ENCODE measurements at regions not wholly inside any gene's neighbourhood (a gene's known extent, or its start where the extent isn't known, plus 50 kb on each side); places are given as distances from the start of the nearest gene placed in this dataset.
"Not testable (repeated sequence)": the region's sequence is repeated elsewhere in the genome, so short reads cannot be mapped to it uniquely, and the experiment has no call there.

GRCh38 chr5:173486355-173487225 is 129.9 kb downstream of the BOD1 start:
- DNase-seq (ENCODE audit: low read depth, low spot score): no peak
- Histone ChIP-seq H3K9me3 (ENCODE audit: control insufficient read depth, insufficient read depth, low read length) (no peaks in the 10 kb centered on the region; the same call in 1 of the 2 replicates), H3K27me3 (ENCODE audit: control insufficient read depth, insufficient read depth, low read length) (no peaks in the 10 kb centered on the region), H3K27ac (ENCODE audit: low read depth, low read length) (no peak overlapping the region), H3K4me3 (ENCODE audit: low read depth, low read length) (no peak overlapping the region)
- TF ChIP-seq, protein P1, sequence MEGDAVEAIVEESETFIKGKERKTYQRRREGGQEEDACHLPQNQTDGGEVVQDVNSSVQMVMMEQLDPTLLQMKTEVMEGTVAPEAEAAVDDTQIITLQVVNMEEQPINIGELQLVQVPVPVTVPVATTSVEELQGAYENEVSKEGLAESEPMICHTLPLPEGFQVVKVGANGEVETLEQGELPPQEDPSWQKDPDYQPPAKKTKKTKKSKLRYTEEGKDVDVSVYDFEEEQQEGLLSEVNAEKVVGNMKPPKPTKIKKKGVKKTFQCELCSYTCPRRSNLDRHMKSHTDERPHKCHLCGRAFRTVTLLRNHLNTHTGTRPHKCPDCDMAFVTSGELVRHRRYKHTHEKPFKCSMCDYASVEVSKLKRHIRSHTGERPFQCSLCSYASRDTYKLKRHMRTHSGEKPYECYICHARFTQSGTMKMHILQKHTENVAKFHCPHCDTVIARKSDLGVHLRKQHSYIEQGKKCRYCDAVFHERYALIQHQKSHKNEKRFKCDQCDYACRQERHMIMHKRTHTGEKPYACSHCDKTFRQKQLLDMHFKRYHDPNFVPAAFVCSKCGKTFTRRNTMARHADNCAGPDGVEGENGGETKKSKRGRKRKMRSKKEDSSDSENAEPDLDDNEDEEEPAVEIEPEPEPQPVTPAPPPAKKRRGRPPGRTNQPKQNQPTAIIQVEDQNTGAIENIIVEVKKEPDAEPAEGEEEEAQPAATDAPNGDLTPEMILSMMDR (IDR thresholded peaks at IDR 0.05; ENCODE audit: low read depth, low read length): no peak
- CTCF ChIA-PET: no interaction called here
- POLR2A ChIA-PET: no interaction called here

DNA sequence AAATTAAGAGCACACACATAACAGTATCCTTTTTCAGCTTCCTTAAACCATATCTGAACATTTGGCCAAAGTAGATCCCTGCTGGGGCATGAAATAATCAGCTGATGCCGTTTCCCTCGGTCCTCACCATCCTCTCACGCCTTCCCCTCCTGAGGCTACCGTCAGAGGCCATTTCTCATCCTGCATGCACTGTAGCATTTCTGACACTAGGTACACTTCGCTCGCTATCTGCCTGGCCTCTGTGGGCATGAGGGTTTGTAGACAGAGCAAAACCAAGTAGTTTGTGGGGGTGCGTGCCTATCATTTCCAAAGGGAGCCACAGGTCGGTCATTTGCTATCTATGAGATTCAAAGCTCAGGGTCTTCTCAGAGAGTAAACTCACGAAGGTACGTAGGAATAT is 131.9 kb downstream of the BOD1 start:
- TF ChIP-seq, protein P1 (IDR thresholded peaks at IDR 0.05; ENCODE audit: low read depth, low read length): no peak
- Histone ChIP-seq H3K27ac (ENCODE audit: low read depth, low read length) (no peak overlapping the region), H3K4me3 (ENCODE audit: low read depth, low read length) (no peak overlapping the region), H3K9me3 (ENCODE audit: control insufficient read depth, insufficient read depth, low read length) (no peaks in the 10 kb centered on the region), H3K27me3 (ENCODE audit: control insufficient read depth, insufficient read depth, low read length) (no peaks in the 10 kb centered on the region)
- DNase-seq (ENCODE audit: low read depth, low spot score): no peak
- ChIA-PET POLR2A (no interaction called here), CTCF (interaction anchor here (0.9 kb wide), 1 partner anchor 190 kb away, joined by 4 read pairs; no protein-coding TSS in a partner anchor)

- H3K9me3 ChIP-seq (ENCODE audit: control insufficient read depth, insufficient read depth, low read length); H3K27ac ChIP-seq (ENCODE audit: low read depth, low read length); CTCF ChIA-PET; H3K4me3 ChIP-seq (ENCODE audit: low read depth, low read length); H3K27me3 ChIP-seq (ENCODE audit: control insufficient read depth, insufficient read depth, low read length); POLR2A ChIA-PET; DNase-seq (ENCODE audit: low read depth, low spot score): not testable (repeated sequence)
Observed at GRCh38 chr5:173483599-173483998, 132.9 kb downstream of the BOD1 start.

DNA sequence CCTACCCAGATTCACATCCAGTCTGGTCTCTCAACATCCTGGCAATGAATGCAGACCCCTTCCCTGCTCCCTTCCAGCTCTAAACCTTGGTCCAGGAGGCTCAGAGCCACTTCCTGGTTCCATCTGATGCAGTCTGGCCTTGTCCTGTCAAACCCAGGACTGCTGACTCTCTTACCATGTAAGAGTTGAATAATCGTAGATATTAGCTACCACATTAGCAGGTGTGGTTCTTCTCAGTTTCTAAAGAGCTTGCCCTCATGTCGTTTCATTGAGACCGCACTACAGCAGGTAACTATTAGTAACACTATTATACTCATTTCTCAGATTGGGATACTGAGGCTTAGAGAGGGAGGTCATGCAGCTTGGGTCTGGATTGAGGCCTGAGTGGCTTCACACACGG is 133.3 kb downstream of the BOD1 start:
- no peaks in the 10 kb centered on the region for H3K9me3 ChIP-seq (ENCODE audit: control insufficient read depth, insufficient read depth, low read length)
- ChIA-PET POLR2A (no interaction called here), CTCF (no interaction called here)
- H3K27me3 ChIP-seq (ENCODE audit: control insufficient read depth, insufficient read depth, low read length): no peaks in the 10 kb centered on the region
- TF ChIP-seq, protein P1 (IDR thresholded peaks at IDR 0.05; ENCODE audit: low read depth, low read length): no peak
- no peak overlapping the region for H3K4me3 ChIP-seq (ENCODE audit: low read depth, low read length)
- H3K27ac ChIP-seq (ENCODE audit: low read depth, low read length): no peak overlapping the region
- no peak for DNase-seq (ENCODE audit: low read depth, low spot score)

GRCh38 chr5:173481821-173482220 is 134.6 kb downstream of the BOD1 start:
- Histone ChIP-seq H3K27me3 (ENCODE audit: control insufficient read depth, insufficient read depth, low read length) (no peaks in the 10 kb centered on the region), H3K27ac (ENCODE audit: low read depth, low read length) (no peak overlapping the region), H3K9me3 (ENCODE audit: control insufficient read depth, insufficient read depth, low read length) (no peaks in the 10 kb centered on the region), H3K4me3 (ENCODE audit: low read depth, low read length) (no peak overlapping the region)
- no peak for DNase-seq (ENCODE audit: low read depth, low spot score)
- POLR2A ChIA-PET: no interaction called here
- CTCF ChIA-PET: interaction anchor here (0.8 kb wide), 1 partner anchor 44 kb away, joined by 3 read pairs; no protein-coding TSS in a partner anchor
- TF ChIP-seq, protein P1 (IDR thresholded peaks at IDR 0.05; ENCODE audit: low read depth, low read length): no peak
